Loucy (cell line): ENCODE measurements at regions not wholly inside any gene's neighbourhood (a gene's known extent, or its start where the extent isn't known, plus 50 kb on each side); places are given as distances from the start of the nearest gene placed in this dataset.

Experiments
- EZH2phosphoT487 ChIP-seq: fragments of 200-600 bp; IDR thresholded peaks from 2 replicates; pipeline ENCODE4 v1.6.1; 2018; ENCODE audit warnings: antibody characterized with exemption, mild to moderate bottlenecking, moderate library complexity, borderline replicate concordance
- TF ChIP-seq, protein P1 (sequence below): fragments of 200-600 bp; sonication (generic); conservative IDR thresholded peaks from 2 replicates; pipeline ENCODE4 v1.5.1; 2014; ENCODE audit warnings: mild to moderate bottlenecking, antibody characterized with exemption, low read length

GRCh38 chr1:187516874-187517273 lies 688.1 kb downstream of the PLA2G4A start:
- TF ChIP-seq, protein P1, sequence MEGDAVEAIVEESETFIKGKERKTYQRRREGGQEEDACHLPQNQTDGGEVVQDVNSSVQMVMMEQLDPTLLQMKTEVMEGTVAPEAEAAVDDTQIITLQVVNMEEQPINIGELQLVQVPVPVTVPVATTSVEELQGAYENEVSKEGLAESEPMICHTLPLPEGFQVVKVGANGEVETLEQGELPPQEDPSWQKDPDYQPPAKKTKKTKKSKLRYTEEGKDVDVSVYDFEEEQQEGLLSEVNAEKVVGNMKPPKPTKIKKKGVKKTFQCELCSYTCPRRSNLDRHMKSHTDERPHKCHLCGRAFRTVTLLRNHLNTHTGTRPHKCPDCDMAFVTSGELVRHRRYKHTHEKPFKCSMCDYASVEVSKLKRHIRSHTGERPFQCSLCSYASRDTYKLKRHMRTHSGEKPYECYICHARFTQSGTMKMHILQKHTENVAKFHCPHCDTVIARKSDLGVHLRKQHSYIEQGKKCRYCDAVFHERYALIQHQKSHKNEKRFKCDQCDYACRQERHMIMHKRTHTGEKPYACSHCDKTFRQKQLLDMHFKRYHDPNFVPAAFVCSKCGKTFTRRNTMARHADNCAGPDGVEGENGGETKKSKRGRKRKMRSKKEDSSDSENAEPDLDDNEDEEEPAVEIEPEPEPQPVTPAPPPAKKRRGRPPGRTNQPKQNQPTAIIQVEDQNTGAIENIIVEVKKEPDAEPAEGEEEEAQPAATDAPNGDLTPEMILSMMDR: no peak
- no peak for TF ChIP-seq EZH2phosphoT487
